Prostate gland (tissue), 2 donors: ENCODE measurements at regions not wholly inside any gene's neighbourhood (a gene's known extent, or its start where the extent isn't known, plus 50 kb on each side); places are given as distances from the start of the nearest gene placed in this dataset.

Experiments
- CTCF ChIP-seq, 4 experiments: fragments of 200-600 bp in 2 of 4; fragments of 450-650 bp in 2 of 4; sonication (generic) in 2 of 4; IDR thresholded peaks; 1 replicate in 3 of 4; 2 replicates in 1 of 4; pipeline ENCODE4 v1.5.1; 2016 to 2019; ENCODE audit warnings: antibody characterized with exemption in 4 of 4, mild to moderate bottlenecking in 2 of 4, moderate library complexity in 2 of 4
- POLR2A ChIP-seq: fragments of 450-650 bp; IDR thresholded peaks from one replicate; pipeline ENCODE4 v1.6.1; 2016; ENCODE audit warnings: antibody characterized with exemption, mild to moderate bottlenecking
- POLR2AphosphoS5 ChIP-seq: sonication (generic); formaldehyde crosslinking; IDR thresholded peaks from one replicate; pipeline ENCODE4 v1.6.1; 2017; ENCODE audit warnings: antibody characterized with exemption

DNA sequence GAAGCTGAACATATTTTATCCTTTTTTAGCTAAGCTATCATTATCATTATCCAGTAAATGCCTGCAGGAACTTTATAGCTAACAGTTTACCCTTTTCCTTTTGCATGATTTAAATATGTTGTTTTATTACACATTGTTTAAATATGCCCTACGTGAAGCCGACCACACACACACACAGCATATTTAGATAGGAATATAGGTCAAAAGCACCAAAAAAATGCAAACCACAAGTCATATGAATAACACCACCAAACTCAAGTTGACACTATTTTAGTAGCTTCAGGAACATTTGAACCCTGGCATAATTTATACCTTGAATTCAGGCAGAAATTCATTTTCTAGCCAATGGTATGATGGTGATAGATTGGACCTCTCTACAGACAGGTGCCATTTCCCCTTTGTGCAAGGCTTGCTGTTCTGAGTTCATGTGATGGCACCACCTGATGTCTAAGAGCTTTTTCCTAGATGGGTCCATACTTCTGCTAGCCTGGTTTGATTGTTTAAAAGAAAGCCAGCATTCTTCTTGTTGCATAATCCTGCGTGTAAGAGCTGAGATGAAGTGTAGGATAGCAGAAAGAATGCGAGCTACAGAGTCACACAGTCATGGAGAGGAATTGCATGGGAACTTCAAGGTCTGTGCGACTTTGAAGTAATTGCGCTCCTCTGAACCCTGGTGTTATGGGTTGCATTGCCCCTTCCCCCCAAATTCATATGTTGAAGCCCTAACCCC is 454.8 kb upstream of the SOX5 start:
- no peak for TF ChIP-seq CTCF (IDR thresholded peaks at IDR 0.05)
- no peak for TF ChIP-seq POLR2AphosphoS5
- no peak for TF ChIP-seq POLR2A
